ENCODE measurements at regions not wholly inside any gene's neighbourhood (a gene's known extent, or its start where the extent isn't known, plus 50 kb on each side); places are given as distances from the start of the nearest gene placed in this dataset.

DNA sequence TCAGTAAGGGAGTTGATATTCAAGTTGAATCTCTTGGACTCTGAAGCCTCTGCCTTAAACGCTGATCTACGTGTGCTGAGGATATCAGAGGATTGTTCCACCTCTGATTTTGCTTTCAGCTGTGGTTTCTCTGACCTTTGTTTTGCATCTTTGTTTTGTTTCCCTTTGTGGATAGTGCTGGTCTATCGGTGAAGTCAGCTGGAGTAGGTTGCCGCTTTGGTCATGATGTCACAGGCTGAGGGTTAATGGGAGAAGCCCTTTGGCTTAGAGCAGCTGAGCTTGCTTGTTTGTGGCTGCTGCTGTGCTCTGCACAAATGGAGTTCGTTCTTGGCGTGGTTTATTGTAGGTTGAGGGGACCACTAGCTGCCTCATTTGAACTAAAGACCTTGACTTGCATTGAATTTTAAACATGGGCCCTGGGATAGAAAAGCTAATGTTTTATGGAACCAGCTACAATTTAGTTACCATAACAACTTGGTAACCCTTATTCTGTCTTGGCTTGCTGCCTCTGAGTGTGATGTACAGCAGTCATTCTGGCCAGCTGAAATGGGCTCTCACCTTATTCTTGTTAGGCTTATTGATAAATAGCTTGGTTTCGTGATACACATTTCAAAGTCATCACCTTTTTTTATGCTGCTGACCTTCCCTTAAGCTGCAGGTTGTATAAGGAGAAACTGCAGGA, 284.5 kb upstream of the E2F7 start:
- FAIRE-seq, result no peak
- no peak for TF ChIP-seq TAF1 (IDR thresholded peaks at IDR 0.05; ENCODE audit: low read depth, low read length)
- no peak for TF ChIP-seq POLR2A (IDR thresholded peaks at IDR 0.05; ENCODE audit: low read depth, low read length)
- no peak for TF ChIP-seq POLR2AphosphoS5 (IDR thresholded peaks at IDR 0.05; ENCODE audit: low read depth, low read length)
- no peak for TF ChIP-seq PAX5 (IDR thresholded peaks at IDR 0.05; ENCODE audit: insufficient read depth, low read length, severe bottlenecking)
- TF ChIP-seq POU2F2 (IDR thresholded peaks at IDR 0.05; ENCODE audit: low read depth, low read length), result no peak
- no peak for TF ChIP-seq SPI1 (IDR thresholded peaks at IDR 0.05; ENCODE audit: low read depth, low read length)
- no peak for DNase-seq (ENCODE audit: insufficient read length, low spot score)

DNA sequence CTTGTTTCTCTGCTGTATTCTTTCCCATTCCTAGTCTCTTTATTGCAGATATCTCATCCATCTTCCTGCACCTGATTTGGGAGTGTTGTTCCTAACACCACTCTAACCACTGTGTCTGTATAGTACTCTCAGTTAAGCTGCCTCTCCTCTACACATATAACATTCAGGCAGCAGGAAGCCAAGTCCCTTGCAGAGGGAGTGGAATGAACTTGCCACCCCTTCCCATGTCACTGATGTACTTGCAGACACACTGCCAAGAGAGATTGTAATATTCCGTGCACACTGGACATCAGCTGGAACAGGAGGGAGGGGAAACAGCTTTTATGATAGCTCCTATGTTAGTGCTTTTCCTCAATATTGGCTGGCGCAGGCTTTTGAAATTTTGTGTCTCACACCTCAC, 281.6 kb upstream of the E2F7 start:
- DNase-seq (ENCODE audit: insufficient read length, low spot score) (no peak), FAIRE-seq (no peak)
- TF ChIP-seq POU2F2 (IDR thresholded peaks at IDR 0.05; ENCODE audit: low read depth, low read length), result no peak
- no peak for TF ChIP-seq PAX5 (IDR thresholded peaks at IDR 0.05; ENCODE audit: insufficient read depth, low read length, severe bottlenecking)

DNA sequence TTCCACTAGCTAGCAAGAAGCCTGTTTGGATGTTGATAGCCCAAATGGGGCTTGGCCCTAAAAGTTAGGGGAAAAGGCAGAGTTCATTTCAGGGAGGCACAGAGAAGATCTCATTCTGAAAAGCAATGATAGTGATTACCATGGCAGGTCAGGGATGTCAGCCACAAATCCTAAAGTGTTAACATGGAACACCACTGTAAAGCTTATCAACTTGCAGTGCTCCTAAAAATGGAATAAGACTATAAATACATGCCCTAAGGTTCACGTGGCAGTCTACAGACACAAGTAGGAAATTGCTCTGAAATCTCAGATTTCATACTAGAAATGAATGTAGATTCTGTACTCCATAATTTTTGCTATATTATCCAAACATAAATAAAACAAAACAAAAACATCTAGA, 280.0 kb upstream of the E2F7 start:
- FAIRE-seq, result no peak
- DNase-seq (ENCODE audit: insufficient read length, low spot score), result no peak
- no peak for TF ChIP-seq PAX5 (IDR thresholded peaks at IDR 0.05; ENCODE audit: insufficient read depth, low read length, severe bottlenecking)
- no peak for TF ChIP-seq POLR2AphosphoS5 (IDR thresholded peaks at IDR 0.05; ENCODE audit: low read depth, low read length)

DNA sequence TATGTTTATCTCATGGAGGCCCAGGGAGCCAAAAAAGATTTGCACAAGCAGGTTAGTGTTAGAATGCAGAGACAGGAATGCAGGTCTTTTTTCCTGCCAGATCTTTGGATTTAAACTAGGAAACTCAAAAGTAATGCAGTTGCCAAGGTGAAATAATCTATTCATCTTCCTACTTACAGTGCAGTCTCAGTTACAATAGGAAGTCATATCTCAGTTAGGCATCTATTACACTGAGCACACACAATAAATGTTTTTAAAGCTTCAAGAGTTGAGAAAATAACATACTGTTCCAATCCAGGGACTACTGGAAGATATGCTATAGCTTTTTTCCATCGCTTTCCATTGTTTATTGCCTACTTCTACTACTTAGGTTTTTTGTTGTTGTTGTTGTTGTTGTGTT, 279.3 kb upstream of the E2F7 start:
- no peak for DNase-seq (ENCODE audit: insufficient read length, low spot score)
- TF ChIP-seq POU2F2 (IDR thresholded peaks at IDR 0.05; ENCODE audit: low read depth, low read length) (no peak), SPI1 (IDR thresholded peaks at IDR 0.05; ENCODE audit: low read depth, low read length) (no peak), TAF1 (IDR thresholded peaks at IDR 0.05; ENCODE audit: low read depth, low read length) (no peak)
- no peak for FAIRE-seq

DNA sequence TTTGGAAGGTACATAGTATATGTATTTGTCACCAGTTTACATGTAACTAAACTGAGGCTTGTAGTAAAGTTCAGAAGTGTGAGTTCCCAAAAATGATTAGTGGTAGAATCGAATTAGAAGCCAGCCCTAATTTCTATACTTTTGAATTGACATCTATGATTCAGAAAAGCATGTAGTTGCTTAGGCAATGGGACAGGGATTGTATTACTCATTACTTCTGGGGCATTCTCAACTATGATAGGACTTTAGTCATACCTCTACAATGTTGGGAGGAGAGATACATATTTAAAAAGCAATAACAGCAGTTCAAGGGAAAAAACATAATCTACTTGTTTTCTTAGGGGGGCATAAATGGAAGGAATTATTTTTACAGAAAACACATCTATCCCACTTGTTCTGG, 277.9 kb upstream of the E2F7 start:
- DNase-seq (ENCODE audit: insufficient read length, low spot score) (no peak), FAIRE-seq (no peak)
- no peak for TF ChIP-seq SPI1 (IDR thresholded peaks at IDR 0.05; ENCODE audit: low read depth, low read length)
- TF ChIP-seq TAF1 (IDR thresholded peaks at IDR 0.05; ENCODE audit: low read depth, low read length), result no peak
- TF ChIP-seq PAX5 (IDR thresholded peaks at IDR 0.05; ENCODE audit: insufficient read depth, low read length, severe bottlenecking), result no peak
- no peak for TF ChIP-seq POLR2AphosphoS5 (IDR thresholded peaks at IDR 0.05; ENCODE audit: low read depth, low read length)
- no peak for TF ChIP-seq POU2F2 (IDR thresholded peaks at IDR 0.05; ENCODE audit: low read depth, low read length)
- no peak for TF ChIP-seq POLR2A (IDR thresholded peaks at IDR 0.05; ENCODE audit: low read depth, low read length)

DNA sequence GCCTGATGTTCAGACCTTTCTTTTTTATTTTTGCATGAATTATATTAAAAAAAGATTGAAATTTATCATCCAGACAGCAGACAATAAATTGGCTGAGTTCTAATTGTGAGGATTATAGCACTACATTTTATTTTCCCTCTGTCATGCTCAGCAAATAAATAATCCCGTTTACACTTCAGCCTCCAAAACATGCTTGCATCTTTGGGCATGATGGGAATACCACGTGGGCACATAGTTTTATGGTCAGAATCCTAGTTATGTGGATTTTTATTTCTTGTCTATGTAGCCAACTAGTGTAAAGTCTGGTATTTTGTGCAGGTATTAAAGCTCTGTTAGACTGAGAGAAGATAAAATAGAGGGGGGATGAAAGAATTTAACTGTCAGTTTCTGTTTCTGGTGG, 276.9 kb upstream of the E2F7 start:
- no peak for FAIRE-seq
- TF ChIP-seq POLR2A (IDR thresholded peaks at IDR 0.05; ENCODE audit: low read depth, low read length), result no peak
- no peak for TF ChIP-seq TAF1 (IDR thresholded peaks at IDR 0.05; ENCODE audit: low read depth, low read length)
- TF ChIP-seq POU2F2 (IDR thresholded peaks at IDR 0.05; ENCODE audit: low read depth, low read length), result no peak
- no peak for TF ChIP-seq POLR2AphosphoS5 (IDR thresholded peaks at IDR 0.05; ENCODE audit: low read depth, low read length)
- TF ChIP-seq SPI1 (IDR thresholded peaks at IDR 0.05; ENCODE audit: low read depth, low read length), result no peak
- no peak for TF ChIP-seq PAX5 (IDR thresholded peaks at IDR 0.05; ENCODE audit: insufficient read depth, low read length, severe bottlenecking)
- DNase-seq (ENCODE audit: insufficient read length, low spot score), result no peak

DNA sequence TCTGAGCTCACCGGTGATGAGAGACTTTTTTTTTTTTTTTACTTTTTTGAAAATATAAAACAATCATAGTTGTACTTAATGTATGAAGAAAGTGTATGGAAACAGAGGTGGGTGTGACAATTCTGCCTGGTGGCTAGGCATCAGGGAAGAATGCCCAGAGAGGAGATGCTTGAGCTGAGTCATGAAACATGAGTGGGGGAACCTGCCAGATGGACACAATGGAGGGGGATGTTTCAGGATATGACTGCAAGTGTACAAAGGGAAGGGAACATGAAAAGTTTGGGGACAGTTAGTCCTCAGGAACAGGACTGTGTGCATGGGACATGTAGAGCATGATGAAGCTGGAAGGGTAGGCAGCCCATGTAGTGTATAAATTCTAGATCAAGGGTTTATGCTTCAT, 274.2 kb upstream of the E2F7 start:
- no peak for FAIRE-seq
- DNase-seq (ENCODE audit: insufficient read length, low spot score), result no peak
- TF ChIP-seq TAF1 (IDR thresholded peaks at IDR 0.05; ENCODE audit: low read depth, low read length) (no peak), POLR2A (IDR thresholded peaks at IDR 0.05; ENCODE audit: low read depth, low read length) (no peak), POLR2AphosphoS5 (IDR thresholded peaks at IDR 0.05; ENCODE audit: low read depth, low read length) (no peak), PAX5 (IDR thresholded peaks at IDR 0.05; ENCODE audit: insufficient read depth, low read length, severe bottlenecking) (no peak), POU2F2 (IDR thresholded peaks at IDR 0.05; ENCODE audit: low read depth, low read length) (no peak), SPI1 (IDR thresholded peaks at IDR 0.05; ENCODE audit: low read depth, low read length) (no peak)

DNA sequence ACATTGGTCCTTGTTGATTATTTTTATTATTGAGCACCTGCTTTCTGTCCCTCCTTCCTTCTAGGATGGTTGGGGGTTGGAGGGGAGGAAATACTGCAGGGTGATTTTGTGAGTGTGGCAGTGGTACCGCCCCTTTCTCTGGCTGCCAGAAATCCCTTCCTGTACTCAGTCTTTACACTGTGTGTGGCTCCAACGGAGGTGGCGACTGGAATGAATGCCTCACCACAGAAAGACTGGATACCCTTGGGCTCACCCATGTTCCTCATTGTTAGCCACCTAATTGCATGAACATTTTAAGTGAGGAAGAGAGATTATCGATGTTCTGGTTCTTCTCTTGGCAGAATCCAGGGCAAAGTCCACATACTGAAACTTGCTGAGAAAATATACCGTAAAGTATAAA, 272.0 kb upstream of the E2F7 start:
- TF ChIP-seq PAX5 (IDR thresholded peaks at IDR 0.05; ENCODE audit: insufficient read depth, low read length, severe bottlenecking), result no peak
- TF ChIP-seq SPI1 (IDR thresholded peaks at IDR 0.05; ENCODE audit: low read depth, low read length), result no peak
- no peak for TF ChIP-seq POLR2A (IDR thresholded peaks at IDR 0.05; ENCODE audit: low read depth, low read length)
- no peak for TF ChIP-seq POU2F2 (IDR thresholded peaks at IDR 0.05; ENCODE audit: low read depth, low read length)
- no peak for TF ChIP-seq POLR2AphosphoS5 (IDR thresholded peaks at IDR 0.05; ENCODE audit: low read depth, low read length)
- no peak for TF ChIP-seq TAF1 (IDR thresholded peaks at IDR 0.05; ENCODE audit: low read depth, low read length)
- FAIRE-seq (no peak), DNase-seq (ENCODE audit: insufficient read length, low spot score) (no peak)

DNA sequence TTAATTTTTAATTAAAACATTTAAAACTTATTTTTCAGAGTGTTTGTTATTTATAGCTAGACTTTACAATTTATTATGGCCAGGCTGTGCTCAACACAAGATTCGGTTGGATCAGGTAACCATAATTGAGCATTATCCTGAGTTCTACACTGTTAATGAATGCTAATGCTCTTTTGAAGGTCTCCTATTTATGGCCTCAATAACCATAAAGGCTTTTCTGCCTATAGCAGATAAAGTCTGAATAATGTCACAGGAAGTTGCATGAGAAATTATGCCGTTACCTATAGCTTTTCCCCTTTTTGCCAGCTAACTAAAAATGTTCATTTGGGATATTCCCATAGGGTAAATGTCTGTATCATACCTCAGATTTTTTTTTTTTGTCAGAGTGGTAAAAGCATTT, 269.4 kb upstream of the E2F7 start:
- DNase-seq (ENCODE audit: insufficient read length, low spot score) (no peak), FAIRE-seq (no peak)
- TF ChIP-seq POLR2A (IDR thresholded peaks at IDR 0.05; ENCODE audit: low read depth, low read length) (no peak), PAX5 (IDR thresholded peaks at IDR 0.05; ENCODE audit: insufficient read depth, low read length, severe bottlenecking) (no peak), TAF1 (IDR thresholded peaks at IDR 0.05; ENCODE audit: low read depth, low read length) (no peak), SPI1 (IDR thresholded peaks at IDR 0.05; ENCODE audit: low read depth, low read length) (no peak), POLR2AphosphoS5 (IDR thresholded peaks at IDR 0.05; ENCODE audit: low read depth, low read length) (no peak), POU2F2 (IDR thresholded peaks at IDR 0.05; ENCODE audit: low read depth, low read length) (no peak)

DNA sequence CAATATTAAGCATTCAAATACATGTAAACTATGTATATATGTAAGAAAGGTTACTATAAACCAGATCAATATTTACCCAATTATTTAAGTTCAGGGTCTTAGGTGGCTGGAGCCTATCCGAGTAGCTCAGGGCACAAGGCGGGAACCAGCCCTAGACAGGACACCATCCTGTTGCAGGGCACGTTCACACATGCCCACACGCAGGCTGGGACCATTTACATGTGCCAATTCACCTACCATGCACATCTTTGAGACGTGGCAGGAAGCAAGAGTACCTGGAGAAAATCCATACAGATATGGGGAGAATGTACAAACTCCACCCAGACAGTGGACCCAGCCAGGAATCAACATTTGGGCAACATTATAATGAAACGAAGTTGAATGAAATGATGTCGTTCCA, 263.0 kb upstream of the E2F7 start:
- DNase-seq (ENCODE audit: insufficient read length, low spot score) (no peak), FAIRE-seq (no peak)
- TF ChIP-seq SPI1 (IDR thresholded peaks at IDR 0.05; ENCODE audit: low read depth, low read length), result no peak
- TF ChIP-seq POLR2A (IDR thresholded peaks at IDR 0.05; ENCODE audit: low read depth, low read length), result no peak
- no peak for TF ChIP-seq TAF1 (IDR thresholded peaks at IDR 0.05; ENCODE audit: low read depth, low read length)
- no peak for TF ChIP-seq PAX5 (IDR thresholded peaks at IDR 0.05; ENCODE audit: insufficient read depth, low read length, severe bottlenecking)
- no peak for TF ChIP-seq POLR2AphosphoS5 (IDR thresholded peaks at IDR 0.05; ENCODE audit: low read depth, low read length)
- TF ChIP-seq POU2F2 (IDR thresholded peaks at IDR 0.05; ENCODE audit: low read depth, low read length), result no peak
